HEK293 (cell line): ENCODE measurements at regions not wholly inside any gene's neighbourhood (a gene's known extent, or its start where the extent isn't known, plus 50 kb on each side); places are given as distances from the start of the nearest gene placed in this dataset.

Source experiments
- CTCF ChIA-PET: fragments of 350-600 bp; formaldehyde crosslinking; extraction: SDS; loops from one replicate; lab custom pipeline; 2021; ENCODE audit warnings: antibody characterized with exemption; lab: Yijun Ruan, JAX
- POLR2A ChIA-PET: fragments of 300-600 bp; formaldehyde crosslinking; extraction: SDS; loops from one replicate; lab custom pipeline; 2020; ENCODE audit warnings: antibody characterized with exemption, inconsistent platforms; lab: Yijun Ruan, JAX
- H3K27ac ChIP-seq: fragments of 200-500 bp; sonication (Bioruptor generic); 2 replicates; pipeline ENCODE4 v1.5.1; 2014; ENCODE audit warnings: low read depth, low read length, control low read depth, inconsistent platforms; ENCODE audit errors: extremely low read depth
- H3K36me3 ChIP-seq, 2 experiments: fragments of 200-500 bp in 1 of 2; sonication (Bioruptor generic) in 1 of 2; 1 replicate in 1 of 2; 2 replicates in 1 of 2; pipeline ENCODE4 v1.5.1; 2014 to 2017; ENCODE audit warnings: inconsistent platforms in 2 of 2, low read length in 2 of 2; ENCODE audit not compliant: control insufficient read depth in 2 of 2, insufficient read depth in 1 of 2
- H3K4me1 ChIP-seq: fragments of 200-500 bp; sonication (Bioruptor generic); 2 replicates; pipeline ENCODE4 v1.5.1; 2014; ENCODE audit warnings: mild to moderate bottlenecking, low read length, inconsistent platforms; ENCODE audit not compliant: control insufficient read depth, insufficient read depth
- H3K4me3 ChIP-seq: 2 replicates; pipeline ENCODE4 v1.5.1; 2011; ENCODE audit warnings: low read depth, mild to moderate bottlenecking, control low read depth, low read length, moderate library complexity
- H3K9me3 ChIP-seq: fragments of 200-500 bp; sonication (Bioruptor generic); 2 replicates; pipeline ENCODE4 v1.5.1; 2014; ENCODE audit warnings: low read depth, low read length, inconsistent platforms; ENCODE audit not compliant: control insufficient read depth, insufficient read depth
- EGR2 ChIP-seq: fragments of 450-650 bp; formaldehyde crosslinking; IDR thresholded peaks from 2 replicates; pipeline ENCODE4 v1.5.1; 2016; ENCODE audit warnings: low read depth, missing biosample characterization, missing genetic modification characterization
- SCRT2 ChIP-seq: fragments of 450-650 bp; formaldehyde crosslinking; IDR thresholded peaks from 2 replicates; pipeline ENCODE4 v1.5.1; 2016; ENCODE audit warnings: missing biosample characterization, missing genetic modification characterization
- ZNF114 ChIP-seq: fragments of 450-650 bp; formaldehyde crosslinking; IDR thresholded peaks from 2 replicates; pipeline ENCODE4 v1.5.0; 2017; ENCODE audit warnings: missing biosample characterization, missing genetic modification characterization
- ZNF530 ChIP-seq: fragments of 450-650 bp; formaldehyde crosslinking; IDR thresholded peaks from 2 replicates; pipeline ENCODE4 v1.5.1; 2016; ENCODE audit warnings: low read depth, missing biosample characterization, missing genetic modification characterization
- ZNF670 ChIP-seq: fragments of 450-650 bp; formaldehyde crosslinking; IDR thresholded peaks from 2 replicates; pipeline ENCODE4 v1.5.1; 2016; ENCODE audit warnings: missing biosample characterization, missing genetic modification characterization, low read depth
- ZSCAN23 ChIP-seq: fragments of 450-650 bp; formaldehyde crosslinking; IDR thresholded peaks from 2 replicates; pipeline ENCODE4 v1.5.1; 2016; ENCODE audit warnings: missing biosample characterization, missing genetic modification characterization
- TF ChIP-seq, protein P1 (sequence below): fragments of 450-650 bp; formaldehyde crosslinking; IDR thresholded peaks from 2 replicates; pipeline ENCODE4 v1.5.1; 2016; ENCODE audit warnings: missing biosample characterization, missing genetic modification characterization
- TF ChIP-seq, protein P2 (sequence below): fragments of 450-650 bp; formaldehyde crosslinking; IDR thresholded peaks from 2 replicates; pipeline ENCODE4 v1.5.1; 2016; ENCODE audit warnings: missing biosample characterization, missing genetic modification characterization

DNA sequence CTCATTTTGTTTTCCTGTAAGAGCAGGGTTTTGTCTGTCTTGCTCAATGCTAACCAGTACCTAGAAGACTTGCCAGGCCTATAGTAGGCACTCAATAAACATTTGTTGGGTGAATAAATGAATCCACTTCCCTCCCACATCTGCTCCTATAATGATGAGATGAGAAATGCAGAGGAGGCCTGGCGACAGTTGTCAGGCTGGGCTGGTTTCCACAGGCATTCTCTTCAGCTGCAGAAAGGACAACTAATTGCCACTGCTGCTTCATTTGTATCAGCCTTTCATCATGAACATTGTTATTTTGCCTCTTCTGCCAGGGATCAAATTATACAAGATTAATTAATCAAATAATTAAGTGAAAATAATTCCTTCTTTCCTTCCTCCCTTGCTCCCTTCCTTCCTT lies 82.0 kb upstream of the PTHLH start:
- CTCF ChIA-PET: no interaction called here

DNA sequence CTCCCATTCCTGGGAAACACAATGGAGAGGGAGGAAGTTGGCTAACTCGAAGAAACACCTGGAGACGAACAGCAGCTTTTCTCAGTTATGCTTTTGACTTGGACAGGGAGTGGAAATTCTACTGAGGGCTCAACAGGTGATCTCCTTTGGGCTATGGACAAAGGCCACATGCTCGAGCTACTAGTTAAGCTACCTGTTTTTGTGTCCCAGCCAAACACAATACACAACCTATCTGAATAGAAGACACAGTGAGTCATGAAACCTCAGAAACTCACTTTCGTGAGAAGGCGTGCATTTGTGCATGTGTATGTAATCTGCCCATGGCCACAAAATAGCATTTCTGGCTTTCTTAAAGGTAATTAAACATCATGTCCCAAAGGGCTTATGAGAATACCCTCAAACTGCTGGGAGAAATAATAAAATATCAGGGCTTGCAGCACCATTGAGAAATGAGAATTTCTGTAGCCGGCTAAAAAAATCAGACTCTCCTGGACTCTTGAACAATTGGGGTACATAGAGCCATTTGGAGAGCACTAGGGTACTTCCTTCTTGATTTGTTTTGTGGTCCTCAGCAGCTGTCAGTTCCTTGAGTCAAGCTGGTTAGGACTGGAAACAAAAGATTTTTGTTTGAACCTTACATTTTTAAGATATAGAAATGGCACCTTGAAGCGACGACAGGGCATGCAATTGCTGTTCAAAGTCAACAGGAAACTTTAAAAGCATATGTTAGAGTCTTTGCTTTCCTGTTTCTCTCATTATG lies 85.5 kb upstream of the PTHLH start:
- ChIA-PET POLR2A (no interaction called here), CTCF (interaction anchor here (0.6 kb wide), 2 partner anchors 10 to 815 kb away, joined by 3 to 7 read pairs; no protein-coding TSS in a partner anchor)
- Histone ChIP-seq H3K27ac (no peak overlapping the region), H3K4me1 (no peaks in the 10 kb centered on the region), H3K36me3 (no peaks in the 10 kb centered on the region), H3K4me3 (no peak overlapping the region), H3K9me3 (no peaks in the 10 kb centered on the region)
- TF ChIP-seq EGR2 (no peak), SCRT2 (tag by site-specific recombination) (peak; percentile 43; the same call in 1 of the 2 replicates)

More for the DNA sequence above, 82.0 kb upstream of the PTHLH start:
- POLR2A ChIA-PET: no interaction called here
- no peaks in the 10 kb centered on the region for H3K36me3 ChIP-seq
- no peaks in the 10 kb centered on the region for H3K4me1 ChIP-seq
- H3K4me3 ChIP-seq: no peak overlapping the region
- no peaks in the 10 kb centered on the region for H3K9me3 ChIP-seq
- TF ChIP-seq ZNF530 (tag by site-specific recombination): no peak
- H3K27ac ChIP-seq: no peak overlapping the region

GRCh38 chr12:28059220-28059619 lies 86.7 kb upstream of the PTHLH start:
- ChIA-PET POLR2A (no interaction called here), CTCF (no interaction called here)
- TF ChIP-seq ZNF670 (tag by site-specific recombination) (no peak), ZSCAN23 (tag by site-specific recombination) (no peak)
- TF ChIP-seq, protein P1, sequence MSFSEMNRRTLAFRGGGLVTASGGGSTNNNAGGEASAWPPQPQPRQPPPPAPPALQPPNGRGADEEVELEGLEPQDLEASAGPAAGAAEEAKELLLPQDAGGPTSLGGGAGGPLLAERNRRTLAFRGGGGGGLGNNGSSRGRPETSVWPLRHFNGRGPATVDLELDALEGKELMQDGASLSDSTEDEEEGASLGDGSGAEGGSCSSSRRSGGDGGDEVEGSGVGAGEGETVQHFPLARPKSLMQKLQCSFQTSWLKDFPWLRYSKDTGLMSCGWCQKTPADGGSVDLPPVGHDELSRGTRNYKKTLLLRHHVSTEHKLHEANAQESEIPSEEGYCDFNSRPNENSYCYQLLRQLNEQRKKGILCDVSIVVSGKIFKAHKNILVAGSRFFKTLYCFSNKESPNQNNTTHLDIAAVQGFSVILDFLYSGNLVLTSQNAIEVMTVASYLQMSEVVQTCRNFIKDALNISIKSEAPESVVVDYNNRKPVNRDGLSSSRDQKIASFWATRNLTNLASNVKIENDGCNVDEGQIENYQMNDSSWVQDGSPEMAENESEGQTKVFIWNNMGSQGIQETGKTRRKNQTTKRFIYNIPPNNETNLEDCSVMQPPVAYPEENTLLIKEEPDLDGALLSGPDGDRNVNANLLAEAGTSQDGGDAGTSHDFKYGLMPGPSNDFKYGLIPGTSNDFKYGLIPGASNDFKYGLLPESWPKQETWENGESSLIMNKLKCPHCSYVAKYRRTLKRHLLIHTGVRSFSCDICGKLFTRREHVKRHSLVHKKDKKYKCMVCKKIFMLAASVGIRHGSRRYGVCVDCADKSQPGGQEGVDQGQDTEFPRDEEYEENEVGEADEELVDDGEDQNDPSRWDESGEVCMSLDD: no peak

GRCh38 chr12:28059668-28060067 lies 87.1 kb upstream of the PTHLH start:
- POLR2A ChIA-PET: no interaction called here
- no peaks in the 10 kb centered on the region for H3K9me3 ChIP-seq
- H3K27ac ChIP-seq: no peak overlapping the region
- H3K4me1 ChIP-seq: no peaks in the 10 kb centered on the region
- CTCF ChIA-PET: no interaction called here
- no peak overlapping the region for H3K4me3 ChIP-seq
- no peaks in the 10 kb centered on the region for H3K36me3 ChIP-seq
- no peak for TF ChIP-seq ZNF114 (tag by site-specific recombination)
- TF ChIP-seq, protein P2, sequence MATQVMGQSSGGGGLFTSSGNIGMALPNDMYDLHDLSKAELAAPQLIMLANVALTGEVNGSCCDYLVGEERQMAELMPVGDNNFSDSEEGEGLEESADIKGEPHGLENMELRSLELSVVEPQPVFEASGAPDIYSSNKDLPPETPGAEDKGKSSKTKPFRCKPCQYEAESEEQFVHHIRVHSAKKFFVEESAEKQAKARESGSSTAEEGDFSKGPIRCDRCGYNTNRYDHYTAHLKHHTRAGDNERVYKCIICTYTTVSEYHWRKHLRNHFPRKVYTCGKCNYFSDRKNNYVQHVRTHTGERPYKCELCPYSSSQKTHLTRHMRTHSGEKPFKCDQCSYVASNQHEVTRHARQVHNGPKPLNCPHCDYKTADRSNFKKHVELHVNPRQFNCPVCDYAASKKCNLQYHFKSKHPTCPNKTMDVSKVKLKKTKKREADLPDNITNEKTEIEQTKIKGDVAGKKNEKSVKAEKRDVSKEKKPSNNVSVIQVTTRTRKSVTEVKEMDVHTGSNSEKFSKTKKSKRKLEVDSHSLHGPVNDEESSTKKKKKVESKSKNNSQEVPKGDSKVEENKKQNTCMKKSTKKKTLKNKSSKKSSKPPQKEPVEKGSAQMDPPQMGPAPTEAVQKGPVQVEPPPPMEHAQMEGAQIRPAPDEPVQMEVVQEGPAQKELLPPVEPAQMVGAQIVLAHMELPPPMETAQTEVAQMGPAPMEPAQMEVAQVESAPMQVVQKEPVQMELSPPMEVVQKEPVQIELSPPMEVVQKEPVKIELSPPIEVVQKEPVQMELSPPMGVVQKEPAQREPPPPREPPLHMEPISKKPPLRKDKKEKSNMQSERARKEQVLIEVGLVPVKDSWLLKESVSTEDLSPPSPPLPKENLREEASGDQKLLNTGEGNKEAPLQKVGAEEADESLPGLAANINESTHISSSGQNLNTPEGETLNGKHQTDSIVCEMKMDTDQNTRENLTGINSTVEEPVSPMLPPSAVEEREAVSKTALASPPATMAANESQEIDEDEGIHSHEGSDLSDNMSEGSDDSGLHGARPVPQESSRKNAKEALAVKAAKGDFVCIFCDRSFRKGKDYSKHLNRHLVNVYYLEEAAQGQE (tag by site-specific recombination): 0 out of 2 replicates have a peak, but pooled peaks have one; percentile 20

More at GRCh38 chr12:28059220-28059619, 86.7 kb upstream of the PTHLH start:
- no peaks in the 10 kb centered on the region for H3K9me3 ChIP-seq
- no peak overlapping the region for H3K4me3 ChIP-seq
- H3K4me1 ChIP-seq: no peaks in the 10 kb centered on the region
- H3K27ac ChIP-seq: no peak overlapping the region
- H3K36me3 ChIP-seq: no peaks in the 10 kb centered on the region
